ENCODE measurements at regions not wholly inside any gene's neighbourhood (a gene's known extent, or its start where the extent isn't known, plus 50 kb on each side); places are given as distances from the start of the nearest gene placed in this dataset.
"Not testable (repeated sequence)": the region's sequence is repeated elsewhere in the genome, so short reads cannot be mapped to it uniquely, and the experiment has no call there.

DNA sequence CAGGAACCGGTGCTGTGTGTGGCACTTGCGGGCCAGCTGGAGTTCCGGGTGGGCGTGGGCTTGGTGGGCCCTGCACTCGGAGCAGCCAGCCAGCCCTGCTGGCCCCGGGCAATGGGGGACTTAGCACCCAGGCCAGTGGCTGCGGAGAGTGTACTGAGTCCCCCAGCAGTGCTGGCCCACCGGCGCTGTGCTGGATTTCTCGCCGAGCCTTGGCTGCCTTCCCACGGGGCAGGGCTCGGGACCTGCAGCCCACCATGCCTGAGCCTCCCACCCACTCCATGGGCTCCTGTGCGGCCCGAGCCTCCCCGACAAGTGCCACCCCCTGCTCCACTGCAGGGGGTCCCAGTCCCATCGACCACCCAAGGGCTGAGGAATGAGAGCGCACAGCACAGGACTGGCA is 252.8 kb upstream of the INTU start:
- DNase-seq (ENCODE audit: low spot score), result not testable (repeated sequence)

DNA sequence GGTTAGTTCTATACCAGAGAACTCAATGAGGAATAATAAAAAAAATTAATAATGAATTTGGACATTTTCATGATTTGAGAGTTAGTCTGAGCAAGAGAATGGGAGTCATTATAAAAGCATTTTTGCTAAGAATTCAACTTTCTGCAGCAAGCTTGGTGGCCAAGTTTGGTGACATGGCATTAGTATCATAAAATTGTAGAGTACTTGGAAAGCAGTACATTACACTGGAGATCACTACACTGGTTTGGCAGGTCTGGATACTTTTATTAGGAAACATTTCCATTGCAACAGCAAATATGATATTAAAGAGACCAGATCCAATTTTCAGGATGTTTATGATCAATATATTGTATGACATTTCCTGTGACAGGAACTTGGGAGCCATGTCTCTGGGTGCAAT is 249.1 kb upstream of the INTU start:
- DNase-seq (ENCODE audit: low spot score), result no peak

DNA sequence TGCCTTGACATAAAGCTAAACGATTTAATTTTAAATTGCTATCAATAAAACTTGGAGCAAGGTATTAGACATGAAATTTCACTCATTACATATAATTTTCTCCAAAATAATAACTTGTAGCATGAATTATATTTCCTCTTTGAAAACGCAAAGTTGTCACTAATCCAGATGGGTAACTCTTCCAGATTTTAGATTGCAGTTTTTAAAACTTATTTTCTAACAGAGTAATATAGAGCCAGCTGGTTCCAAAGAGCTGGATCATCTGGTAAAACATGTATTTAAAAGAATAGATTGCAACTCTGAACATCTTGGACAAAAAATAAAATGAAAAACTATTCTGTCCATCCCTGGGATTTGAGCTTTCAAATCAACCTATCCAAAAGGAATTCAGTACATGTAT is 238.2 kb upstream of the INTU start:
- no peak for DNase-seq (ENCODE audit: low spot score)

DNA sequence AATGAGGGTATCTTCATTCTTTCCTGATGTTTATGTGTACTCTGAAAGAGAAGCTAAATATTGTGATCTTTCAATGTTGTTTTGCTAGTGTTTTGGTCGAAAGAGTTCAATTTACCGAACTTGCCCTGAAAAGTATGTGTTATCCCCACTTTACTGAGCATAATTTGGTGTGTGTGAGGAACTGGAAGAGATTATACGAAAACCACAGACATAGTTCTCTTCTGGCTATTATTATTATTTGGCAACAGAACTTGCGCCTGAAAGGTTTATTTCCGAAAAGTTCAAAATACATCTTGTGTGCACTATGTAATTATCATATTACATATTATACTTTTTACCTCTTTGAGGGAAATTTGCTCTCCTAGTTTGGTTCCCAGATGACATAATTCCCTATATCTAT is 232.5 kb upstream of the INTU start:
- DNase-seq (ENCODE audit: low spot score), result no peak

DNA sequence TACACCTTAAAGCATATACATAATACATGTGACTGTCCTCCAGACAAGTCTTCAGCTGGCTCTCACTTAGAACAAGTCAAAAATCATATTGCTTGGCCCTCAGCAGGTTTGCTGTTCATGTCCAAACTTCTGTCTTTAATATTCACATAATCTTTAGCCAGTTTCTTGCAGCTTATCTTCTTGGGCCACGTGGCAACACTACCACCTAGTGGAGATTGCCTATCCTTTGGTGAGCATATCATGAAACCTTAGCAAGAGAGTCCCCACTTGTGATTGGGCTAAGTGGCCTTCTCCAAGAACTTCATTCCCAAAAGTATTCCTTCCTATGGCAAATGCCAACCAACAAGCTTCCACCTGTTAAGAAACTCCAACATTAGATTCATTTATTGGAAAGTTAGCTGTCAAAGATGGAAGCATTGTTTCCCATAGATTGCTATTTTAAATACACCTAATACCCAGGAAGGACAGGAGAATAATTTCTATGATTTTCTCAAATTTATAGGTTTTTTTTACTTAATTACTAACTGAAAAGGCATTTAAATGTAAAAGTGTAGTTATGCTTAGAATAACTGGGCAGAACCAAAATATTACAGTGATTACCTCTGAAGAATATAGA is 231.9 kb upstream of the INTU start:
- peak; percentile 51 for DNase-seq (ENCODE audit: low spot score)

DNA sequence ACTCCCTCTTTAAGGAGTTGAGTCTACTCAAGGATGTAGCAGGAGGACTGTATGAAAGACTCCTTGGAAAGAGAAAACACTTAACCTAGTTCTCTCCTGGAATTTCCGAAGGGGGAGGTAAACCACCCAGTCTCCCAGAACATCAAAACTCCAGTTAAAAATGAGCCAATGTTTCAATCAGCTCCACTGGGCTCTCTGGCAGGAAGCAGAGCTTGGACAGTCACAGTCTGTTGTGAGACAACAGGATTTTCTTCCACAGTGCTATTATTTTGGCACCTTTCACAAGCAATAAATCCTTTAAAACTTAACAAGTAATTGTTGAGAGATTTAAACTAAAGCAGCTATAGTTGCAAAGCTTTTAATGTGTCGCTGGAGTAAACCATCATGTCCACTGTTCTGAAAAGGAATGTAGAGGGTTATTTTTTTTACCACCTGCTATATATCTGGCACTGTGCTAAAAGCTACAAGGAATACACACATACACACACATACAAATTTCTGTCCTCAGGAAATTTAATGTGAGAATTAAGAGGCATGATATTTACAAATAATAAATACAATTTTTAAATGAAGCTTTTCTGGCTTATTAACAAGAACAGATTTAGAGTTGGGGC is 229.2 kb upstream of the INTU start:
- no peak for DNase-seq (ENCODE audit: low spot score)

DNA sequence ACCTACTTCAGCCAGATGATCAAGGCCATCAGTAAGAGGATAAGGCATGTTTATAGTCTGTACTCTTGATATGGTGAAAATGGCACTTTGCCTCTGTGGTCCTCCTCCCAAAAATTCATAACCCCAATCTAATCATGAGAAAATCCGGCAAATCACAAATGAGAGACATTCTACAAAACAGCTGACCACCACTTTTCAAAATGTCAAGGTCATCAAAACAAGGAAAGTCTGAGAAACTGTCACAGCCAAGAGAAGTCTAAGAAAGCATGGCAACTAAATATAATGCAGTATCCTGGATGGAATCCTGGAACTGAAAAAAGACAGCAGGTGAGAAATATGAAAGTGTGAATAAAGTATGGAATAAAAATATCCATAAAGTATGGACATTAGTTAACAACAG is 226.6 kb upstream of the INTU start:
- no peak for DNase-seq (ENCODE audit: low spot score)

DNA sequence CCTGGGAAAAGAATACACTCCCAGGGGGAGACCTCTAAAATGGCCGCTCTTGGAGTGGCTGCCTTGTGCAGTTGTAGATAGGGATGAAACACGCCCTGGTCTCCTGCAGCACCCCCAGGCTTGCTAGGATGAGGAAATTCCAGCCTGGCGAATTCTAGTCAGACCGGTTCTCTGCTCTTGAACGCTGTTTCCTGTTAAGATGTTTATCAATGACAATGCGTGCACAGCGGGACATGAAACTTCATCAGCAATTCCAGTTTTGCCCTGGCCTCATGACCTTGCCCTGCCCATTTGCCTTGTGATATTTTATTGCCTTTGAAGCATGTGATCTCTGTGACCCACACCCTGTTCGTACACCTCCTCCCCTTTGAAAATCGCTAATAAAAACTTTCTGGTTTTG is 225.2 kb upstream of the INTU start:
- not testable (repeated sequence) for DNase-seq (ENCODE audit: low spot score)

DNA sequence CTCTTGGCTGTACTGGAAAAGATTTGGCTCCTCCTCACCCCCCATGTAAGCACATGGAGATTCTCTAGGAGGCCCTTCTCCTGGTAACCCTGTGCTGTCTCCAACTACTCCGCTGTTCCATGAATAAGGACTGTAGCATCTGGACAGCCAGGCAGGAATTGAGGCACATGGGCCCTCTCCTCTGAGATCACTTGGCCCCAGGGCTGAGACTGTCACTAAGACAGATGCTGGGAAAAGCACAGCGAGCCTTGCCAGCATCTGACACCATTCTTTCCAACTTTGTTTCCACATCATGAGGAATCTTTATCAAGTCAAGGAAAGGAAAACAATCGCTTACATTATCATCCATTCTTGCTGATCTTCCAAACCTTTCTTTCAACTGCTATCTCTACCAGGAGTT is 222.6 kb upstream of the INTU start:
- no peak for DNase-seq (ENCODE audit: low spot score)

DNA sequence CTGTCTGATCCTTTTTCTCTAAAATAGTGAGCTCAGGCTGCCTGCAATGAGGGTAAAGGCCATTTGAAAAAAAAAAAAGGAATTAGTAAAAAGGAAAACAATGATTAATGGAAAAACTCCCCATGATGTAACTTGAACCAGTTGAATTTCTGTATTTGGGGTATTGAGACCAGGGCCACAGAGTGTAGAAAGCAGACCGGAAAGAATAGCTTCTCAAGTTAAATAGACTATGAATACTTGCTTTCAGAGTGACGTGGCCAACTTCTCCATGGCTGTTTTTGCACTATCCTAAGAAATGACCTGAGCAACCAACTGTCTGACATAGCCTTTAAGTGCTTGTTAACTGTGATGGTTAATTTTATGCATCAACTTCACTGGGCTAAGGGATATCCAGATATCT is 222.1 kb upstream of the INTU start:
- no peak for DNase-seq (ENCODE audit: low spot score)

DNA sequence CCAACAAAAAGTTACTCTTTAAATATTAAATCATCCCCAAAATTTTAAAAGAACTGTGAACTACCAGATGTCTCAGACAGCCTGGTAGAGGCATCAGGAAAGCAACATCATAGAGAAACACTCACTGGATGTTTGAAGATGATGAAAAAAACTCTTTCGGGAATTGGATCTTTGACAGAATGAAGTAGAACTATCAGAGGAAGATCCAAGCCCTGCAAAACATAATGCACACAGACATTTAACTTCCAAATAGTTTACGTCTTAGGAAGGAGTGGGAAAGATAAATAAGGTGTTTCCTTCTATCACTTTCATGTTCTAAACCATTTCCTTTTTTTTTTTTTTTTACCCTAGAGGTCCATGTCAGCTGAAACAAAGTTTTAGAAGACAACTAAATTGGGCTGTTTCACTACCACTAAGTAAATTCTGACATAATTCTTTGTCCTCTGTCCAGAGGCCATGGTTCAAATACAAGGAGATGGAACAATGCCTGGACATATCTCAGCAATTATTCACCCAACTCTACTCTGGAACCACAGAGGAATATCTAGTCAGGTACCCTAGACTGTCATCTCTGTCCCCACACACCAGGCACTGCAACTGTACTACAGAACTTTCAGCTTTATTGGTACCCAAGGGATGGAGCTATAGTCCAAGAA is 217.7 kb upstream of the INTU start:
- DNase-seq (ENCODE audit: low spot score), result no peak

DNA sequence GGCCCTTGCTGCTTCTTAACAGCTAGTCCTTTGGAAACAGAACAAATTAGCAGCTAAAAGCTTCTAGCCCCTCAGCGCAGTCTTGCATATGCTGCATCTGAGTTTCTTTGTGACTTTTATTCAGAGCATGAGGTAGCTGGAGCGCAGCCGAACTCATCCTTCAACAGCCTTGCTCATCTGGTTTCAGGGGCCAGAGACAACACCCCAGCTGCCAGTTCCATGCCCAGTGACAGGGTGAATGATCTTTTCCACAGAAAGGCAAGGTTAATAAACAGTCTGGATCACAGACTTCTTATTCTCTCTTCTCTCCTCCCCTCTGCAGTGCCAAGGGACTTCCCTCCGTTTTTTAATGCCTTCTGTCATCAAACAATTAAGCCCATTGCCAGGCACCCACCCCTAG is 216.6 kb upstream of the INTU start:
- no peak for DNase-seq (ENCODE audit: low spot score)

DNA sequence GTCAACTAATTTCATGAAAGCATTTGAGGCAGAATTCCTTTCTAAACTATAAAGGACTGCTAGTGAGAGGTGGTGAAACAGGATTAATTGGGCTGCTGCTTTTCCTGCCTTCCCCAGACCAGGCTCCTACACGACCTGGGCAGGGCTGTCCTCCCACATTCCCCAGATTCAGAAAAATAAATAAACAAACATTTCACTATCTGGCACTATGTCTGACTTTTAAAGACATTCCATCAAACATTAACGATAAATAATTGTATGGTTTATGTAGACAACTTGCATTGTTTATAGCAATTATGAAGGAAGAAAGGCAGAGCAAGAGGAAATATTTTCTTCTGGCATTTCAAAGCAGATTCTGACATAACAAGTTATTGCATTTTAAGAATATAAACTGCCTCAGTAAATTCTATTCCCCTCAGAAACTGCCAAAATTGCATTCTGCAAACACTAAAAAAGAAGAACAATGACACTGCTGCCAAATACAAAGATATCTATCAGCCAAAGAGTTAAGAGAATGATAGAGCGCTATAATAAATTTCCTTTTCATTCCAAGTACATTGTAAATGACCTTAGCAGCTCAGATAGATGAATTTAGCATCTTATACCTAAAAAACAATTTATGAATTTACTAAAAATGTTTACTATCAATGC is 214.7 kb upstream of the INTU start:
- DNase-seq (ENCODE audit: low spot score), result no peak

DNA sequence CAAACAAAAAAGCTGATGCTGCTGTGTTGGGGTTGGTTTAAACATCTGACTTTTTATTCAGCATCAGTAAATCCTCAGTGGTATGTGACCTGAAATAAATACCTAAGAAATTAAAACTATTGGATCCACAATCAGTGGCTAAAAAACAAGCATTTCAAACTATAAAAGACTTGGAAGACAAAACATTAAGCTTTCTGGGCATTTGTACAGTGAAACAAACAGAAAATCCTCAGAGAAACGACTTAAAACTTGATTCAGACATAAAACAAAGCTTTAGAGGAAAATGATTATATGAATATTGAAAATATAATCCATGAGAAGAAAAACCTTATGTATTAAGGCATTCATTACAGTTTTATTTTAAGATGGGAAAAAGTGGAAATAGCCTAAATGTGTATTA is 213.3 kb upstream of the INTU start:
- no peak for DNase-seq (ENCODE audit: low spot score)

DNA sequence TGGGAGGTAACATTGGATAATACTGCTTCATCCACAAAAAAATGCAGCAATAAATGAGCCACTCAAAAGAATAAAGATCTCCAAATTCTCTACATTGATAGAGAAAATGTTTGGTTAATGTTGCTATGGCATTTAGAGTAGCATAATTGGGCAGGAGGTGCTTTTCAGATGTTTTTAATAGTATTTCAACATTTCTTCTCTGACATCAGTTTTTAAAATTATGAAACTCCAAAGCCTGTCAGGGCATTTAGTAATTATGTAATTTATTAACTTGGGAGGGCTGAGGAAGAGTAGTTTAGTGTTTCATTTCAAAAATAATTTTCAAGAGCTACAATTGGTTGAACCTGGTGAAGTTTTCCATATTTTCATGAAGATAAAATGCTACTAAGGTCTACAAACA is 211.3 kb upstream of the INTU start:
- no peak for DNase-seq (ENCODE audit: low spot score)

DNA sequence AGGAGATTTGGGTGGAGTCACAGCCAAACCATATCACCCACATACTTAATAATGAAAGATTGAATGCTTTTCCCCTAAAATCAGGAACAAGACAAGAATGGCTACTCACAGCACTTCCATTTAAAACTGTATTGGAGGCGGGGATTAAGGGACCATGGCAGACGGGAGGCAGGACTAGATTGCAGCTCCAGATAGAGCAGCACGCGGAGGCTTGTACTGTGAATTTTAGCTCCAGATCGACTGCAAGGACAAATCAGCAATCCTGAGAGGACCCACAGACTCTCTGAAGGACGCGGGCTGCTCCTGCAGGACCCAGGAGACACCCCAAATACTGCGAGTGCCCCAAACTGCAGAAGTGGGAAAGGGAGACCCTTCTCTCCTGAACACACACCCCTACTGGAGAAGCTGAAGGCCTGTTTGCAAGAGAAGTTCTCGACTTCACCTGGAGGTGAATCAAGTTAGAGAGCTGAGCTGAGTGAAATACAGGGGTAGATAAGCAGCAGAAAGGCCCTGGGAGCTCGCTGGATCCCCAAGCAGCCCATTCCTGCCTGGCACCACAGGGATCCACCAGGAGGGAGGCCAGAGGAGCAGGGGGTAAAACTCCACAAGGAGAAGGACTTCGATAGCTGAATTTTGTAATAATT is 207.4 kb upstream of the INTU start:
- no peak for DNase-seq (ENCODE audit: low spot score)

DNA sequence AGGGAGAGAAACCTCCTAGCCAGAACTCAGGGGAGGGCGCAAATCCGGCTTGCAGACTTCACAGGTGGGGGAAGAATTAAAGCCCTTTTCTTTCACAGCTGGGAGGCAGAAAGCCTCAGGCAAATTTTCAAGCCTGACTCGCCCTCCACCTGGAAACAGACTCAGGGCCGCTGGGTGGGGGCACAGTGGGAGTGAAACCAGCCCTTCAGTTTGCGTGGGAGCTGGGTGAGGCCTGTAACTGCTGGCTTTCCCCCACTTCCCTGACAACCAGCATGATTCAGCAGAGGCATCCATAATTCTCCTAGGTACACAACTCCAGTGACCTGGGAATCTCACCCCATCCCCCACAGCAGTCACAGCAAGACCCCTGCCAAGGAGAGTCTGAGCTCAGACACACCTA is 206.9 kb upstream of the INTU start:
- DNase-seq (ENCODE audit: low spot score), result no peak

DNA sequence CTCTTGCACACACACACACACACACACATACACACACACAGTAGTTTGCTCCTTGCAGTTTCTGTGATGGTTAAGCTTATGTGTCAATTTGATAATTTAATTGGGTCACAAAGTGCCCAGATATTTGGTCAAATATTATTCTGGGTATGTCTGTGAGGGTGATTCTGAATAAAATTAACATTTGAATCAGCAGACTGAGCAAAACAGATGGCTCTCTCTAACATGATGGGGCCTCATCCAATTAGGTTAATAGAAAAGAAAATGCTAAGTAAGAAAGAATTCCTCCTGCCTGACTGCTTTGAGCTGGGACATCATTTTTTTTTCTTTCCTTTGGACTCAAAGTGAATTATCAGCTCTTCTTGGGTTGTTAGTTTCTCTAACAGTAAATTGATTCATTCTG is 191.2 kb upstream of the INTU start:
- no peak for DNase-seq (ENCODE audit: low spot score)

DNA sequence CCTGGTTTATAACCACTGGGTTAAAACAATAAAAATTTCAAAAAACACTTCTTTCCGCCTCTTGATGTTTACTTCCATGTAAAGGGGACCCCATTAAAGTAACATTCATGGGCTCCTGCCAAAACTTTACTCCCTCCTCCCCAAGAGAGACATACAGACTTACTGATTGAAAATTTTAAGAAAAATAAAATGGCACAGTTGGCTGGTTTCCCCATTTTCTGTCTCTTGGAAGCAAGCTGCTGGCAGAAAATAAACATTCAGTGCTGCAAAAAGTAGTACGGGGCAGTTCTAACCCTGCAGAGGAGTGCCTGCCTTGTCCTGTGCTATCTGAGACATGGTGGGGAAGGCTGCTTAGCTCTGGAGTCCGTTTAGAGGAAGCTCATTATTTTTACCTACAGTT is 187.3 kb upstream of the INTU start:
- no peak for DNase-seq (ENCODE audit: low spot score)

DNA sequence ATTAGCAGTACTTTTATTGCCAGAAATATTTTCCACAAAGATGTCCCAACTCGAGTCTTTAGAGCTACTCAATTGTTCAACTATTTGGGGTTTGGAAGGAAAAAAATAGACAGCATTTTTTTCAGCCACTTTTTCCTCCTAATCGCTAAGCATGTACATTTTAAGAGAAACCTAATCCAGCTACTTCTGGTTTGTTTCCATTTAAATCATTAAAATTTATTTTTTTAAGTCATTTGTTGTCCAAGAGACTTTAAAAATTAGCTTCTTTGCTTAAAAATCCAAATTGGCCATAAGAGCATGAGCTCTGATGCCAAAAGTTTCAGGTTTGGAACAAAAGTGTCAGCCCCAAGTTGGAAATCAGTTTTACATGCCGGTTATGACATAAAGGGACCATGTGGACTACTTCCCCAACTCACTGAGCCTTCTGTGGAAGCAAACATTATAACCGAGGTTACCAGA is 186.3 kb upstream of the INTU start:
- no peak for DNase-seq (ENCODE audit: low spot score)

DNA sequence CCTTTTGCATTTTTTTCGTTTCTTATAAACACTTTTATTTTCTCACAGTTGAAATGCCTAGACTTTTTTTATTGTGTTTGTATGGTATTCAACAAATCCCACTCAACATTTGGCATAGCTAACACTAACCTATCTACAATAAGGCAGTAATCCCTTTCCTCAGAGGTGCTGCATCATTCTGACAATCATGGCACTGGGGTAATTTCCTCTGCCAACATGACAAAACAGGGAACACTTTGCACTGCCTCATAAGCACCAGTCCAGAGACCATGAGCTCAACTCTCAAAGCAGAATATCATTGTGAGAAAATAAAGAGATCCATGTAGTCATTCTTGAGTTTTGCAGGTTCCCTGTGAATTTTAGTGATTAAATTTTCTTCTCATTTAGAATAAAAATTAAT is 183.8 kb upstream of the INTU start:
- no peak for DNase-seq (ENCODE audit: low spot score)

DNA sequence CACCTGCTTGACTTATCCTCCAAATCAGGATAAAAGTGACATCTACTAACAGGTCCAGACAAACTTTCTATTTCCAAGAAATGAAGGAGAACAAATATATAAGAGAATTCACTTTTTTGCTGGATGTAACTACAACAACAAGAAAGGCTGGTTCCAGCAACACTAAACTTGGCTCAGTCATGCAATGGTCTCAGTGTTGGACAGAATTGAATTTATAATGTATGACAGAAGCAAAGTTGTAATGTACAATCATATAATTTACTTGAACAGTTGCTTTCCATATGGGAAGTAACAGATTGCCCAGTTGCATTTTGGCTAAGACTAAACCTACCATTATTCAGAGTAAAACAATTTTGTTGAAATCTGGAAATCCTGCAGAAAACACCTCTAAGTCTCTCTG is 183.3 kb upstream of the INTU start:
- no peak for DNase-seq (ENCODE audit: low spot score)

DNA sequence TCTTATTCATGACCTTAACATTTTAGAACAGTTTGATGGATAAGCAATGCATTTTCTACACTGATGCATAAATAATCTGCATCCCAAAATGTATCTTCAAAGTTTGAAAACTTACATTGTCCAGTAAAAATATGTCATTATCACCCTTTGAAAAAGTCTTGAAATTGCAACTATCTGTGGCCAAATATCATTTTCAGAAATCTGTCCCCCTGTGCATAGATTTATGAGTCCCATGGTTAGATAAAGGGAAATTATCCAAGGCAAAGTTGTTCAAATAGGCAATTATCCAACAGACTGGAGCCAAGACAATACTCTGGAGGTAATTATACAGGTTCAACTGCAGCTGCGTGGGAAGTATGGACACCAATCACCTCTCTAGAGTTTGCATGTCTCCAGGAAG is 182.5 kb upstream of the INTU start:
- no peak for DNase-seq (ENCODE audit: low spot score)

Data from mucosa of gallbladder (tissue), 1 donor.